WI38 (cell line): ENCODE measurements at regions not wholly inside any gene's neighbourhood (a gene's known extent, or its start where the extent isn't known, plus 50 kb on each side); places are given as distances from the start of the nearest gene placed in this dataset.

Experiments
- H3K4me3 ChIP-seq: 2 replicates; pipeline ENCODE4 v1.5.1; 2011; ENCODE audit warnings: low read depth, mild to moderate bottlenecking, control low read depth, low read length
- CTCF ChIP-seq: IDR thresholded peaks from 2 replicates; pipeline ENCODE4 v1.5.1; 2012; ENCODE audit warnings: low read depth, mild to moderate bottlenecking, control low read depth, low read length

- TF ChIP-seq CTCF = no peak
- H3K4me3 ChIP-seq = no peak overlapping the region
Measured at GRCh38 chr1:193372553-193372952, 186.1 kb upstream of the B3GALT2 start.

- H3K4me3 ChIP-seq = no peak overlapping the region
- no peak for TF ChIP-seq CTCF
Measured at GRCh38 chr1:193368302-193368701, 181.9 kb upstream of the B3GALT2 start.

GRCh38 chr1:193367863-193368262 lies 181.4 kb upstream of the B3GALT2 start:
- no peak overlapping the region for H3K4me3 ChIP-seq
- no peak for TF ChIP-seq CTCF

GRCh38 chr1:193366764-193367507 lies 180.5 kb upstream of the B3GALT2 start:
- no peak for TF ChIP-seq CTCF
- H3K4me3 ChIP-seq = no peak overlapping the region

GRCh38 chr1:193365966-193366365 lies 179.6 kb upstream of the B3GALT2 start:
- no peak for TF ChIP-seq CTCF

GRCh38 chr1:193359631-193360030 lies 173.2 kb upstream of the B3GALT2 start:
- TF ChIP-seq CTCF = no peak

More at GRCh38 chr1:193365966-193366365, 179.6 kb upstream of the B3GALT2 start:
- no peak overlapping the region for H3K4me3 ChIP-seq

GRCh38 chr1:193358419-193358818 lies 172.0 kb upstream of the B3GALT2 start:
- no peak for TF ChIP-seq CTCF
- no peak overlapping the region for H3K4me3 ChIP-seq

More at GRCh38 chr1:193359631-193360030, 173.2 kb upstream of the B3GALT2 start:
- no peak overlapping the region for H3K4me3 ChIP-seq
